A549 (cell line): ENCODE measurements at regions not wholly inside any gene's neighbourhood (a gene's known extent, or its start where the extent isn't known, plus 50 kb on each side); places are given as distances from the start of the nearest gene placed in this dataset.

ENCODE experiments used
- EHMT2 ChIP-seq: fragments of 200-600 bp; sonication (generic); IDR thresholded peaks from 2 replicates; pipeline ENCODE4 v1.6.1; 2016; ENCODE audit warnings: antibody characterized with exemption, low read depth, mild to moderate bottlenecking, moderate library complexity
- JUN ChIP-seq, 2 experiments: fragments of >200 bp; sonication (Bioruptor Twin); formaldehyde crosslinking; IDR thresholded peaks; 2 replicates in 1 of 2; 3 replicates in 1 of 2; pipeline ENCODE4 v1.6.1; 2016 to 2017
- POLR2A ChIP-seq: IDR thresholded peaks from 2 replicates; pipeline ENCODE4 v1.6.1; 2012; ENCODE audit warnings: mild to moderate bottlenecking, low read length
- RCOR1 ChIP-seq: fragments of 150-350 bp; IDR thresholded peaks from 2 replicates; pipeline ENCODE4 v1.6.1; 2014; ENCODE audit warnings: antibody characterized with exemption, low read length, low read depth
- TF ChIP-seq, protein P1 (sequence below): fragments of >200 bp; sonication (Bioruptor Twin); formaldehyde crosslinking; IDR thresholded peaks from 3 replicates; pipeline ENCODE4 v1.5.1; 2016

DNA sequence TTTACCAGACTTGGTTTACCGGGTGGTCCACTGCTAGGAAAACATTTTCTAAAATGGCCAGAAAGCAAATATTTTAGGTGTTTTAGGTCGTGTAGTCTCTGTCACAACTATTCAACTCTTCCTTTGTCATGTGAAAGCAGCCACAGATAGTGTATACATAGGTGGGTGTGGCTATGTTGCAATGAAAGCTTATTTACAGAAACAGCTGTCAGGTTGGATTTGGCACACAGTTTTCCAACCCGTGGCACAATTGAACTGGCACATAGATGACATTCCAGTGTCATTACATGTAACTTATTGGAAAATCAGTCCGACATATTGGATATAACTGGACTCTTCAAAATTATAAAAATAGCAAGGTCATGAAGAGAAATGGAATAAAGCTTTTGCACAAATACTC lies 68.9 kb upstream of the KCNQ5 start:
- no peak for TF ChIP-seq POLR2A
- TF ChIP-seq, protein P1, sequence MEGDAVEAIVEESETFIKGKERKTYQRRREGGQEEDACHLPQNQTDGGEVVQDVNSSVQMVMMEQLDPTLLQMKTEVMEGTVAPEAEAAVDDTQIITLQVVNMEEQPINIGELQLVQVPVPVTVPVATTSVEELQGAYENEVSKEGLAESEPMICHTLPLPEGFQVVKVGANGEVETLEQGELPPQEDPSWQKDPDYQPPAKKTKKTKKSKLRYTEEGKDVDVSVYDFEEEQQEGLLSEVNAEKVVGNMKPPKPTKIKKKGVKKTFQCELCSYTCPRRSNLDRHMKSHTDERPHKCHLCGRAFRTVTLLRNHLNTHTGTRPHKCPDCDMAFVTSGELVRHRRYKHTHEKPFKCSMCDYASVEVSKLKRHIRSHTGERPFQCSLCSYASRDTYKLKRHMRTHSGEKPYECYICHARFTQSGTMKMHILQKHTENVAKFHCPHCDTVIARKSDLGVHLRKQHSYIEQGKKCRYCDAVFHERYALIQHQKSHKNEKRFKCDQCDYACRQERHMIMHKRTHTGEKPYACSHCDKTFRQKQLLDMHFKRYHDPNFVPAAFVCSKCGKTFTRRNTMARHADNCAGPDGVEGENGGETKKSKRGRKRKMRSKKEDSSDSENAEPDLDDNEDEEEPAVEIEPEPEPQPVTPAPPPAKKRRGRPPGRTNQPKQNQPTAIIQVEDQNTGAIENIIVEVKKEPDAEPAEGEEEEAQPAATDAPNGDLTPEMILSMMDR: no peak
- TF ChIP-seq JUN (IDR thresholded peaks at IDR 0.05): no peak
- no peak for TF ChIP-seq RCOR1
- TF ChIP-seq EHMT2: no peak
